HCT116 (cell line): ENCODE measurements at regions not wholly inside any gene's neighbourhood (a gene's known extent, or its start where the extent isn't known, plus 50 kb on each side); places are given as distances from the start of the nearest gene placed in this dataset.

Experiments
- ATAC-seq: fragments of 200-7000 bp; cut with Tn5 transposase; 2 replicates; pipeline ENCODE4 v1.9.1; 2020; ENCODE audit warnings: mild to moderate bottlenecking, moderate library complexity
- BruUV-seq: library from RNA; stranded (reverse); fragments of 400-500 nt; replicated peaks from 2 replicates; lab custom pipeline; 2021; lab: Mats Ljungman, UMichigan
- CTCF ChIA-PET: fragments of 300-600 bp; sonication (Branson Sonifier 250); formaldehyde crosslinking; loops from one replicate; lab custom pipeline; 2021; ENCODE audit warnings: antibody characterized with exemption; lab: Charles Lee
- POLR2A ChIA-PET: fragments of 300-600, 350-600 bp; sonication (Branson Sonifier 250); formaldehyde crosslinking; loops from one replicate; lab custom pipeline; 2021; ENCODE audit warnings: antibody characterized with exemption; lab: Charles Lee
- RAD21 ChIA-PET, 2 experiments: fragments of 300-600 bp; sonication (Branson Sonifier 250); formaldehyde crosslinking; loops; one replicate each; lab custom pipeline; 2023; ENCODE audit warnings: low total read pairs in 2 of 2; ENCODE audit not compliant: uncharacterized antibody in 2 of 2, unreplicated experiment in 2 of 2, low non-redundant PET in 1 of 2; lab: Charles Lee
- DNase-seq: peaks from one replicate; pipeline ENCODE4 v3.0.0-alpha.2; 2010; ENCODE audit warnings: low read depth, low spot score
- H2AFZ ChIP-seq: fragments of 200-600 bp; shearing (Covaris generic), sonication (generic); 2 replicates; pipeline ENCODE4 v1.6.1; 2017; ENCODE audit warnings: low read depth, mixed run types, mixed read lengths, antibody characterized with exemption, low read length; ENCODE audit not compliant: poor library complexity, severe bottlenecking
- H3K27ac ChIP-seq: 2 replicates; pipeline ENCODE4 v1.5.1; 2012; ENCODE audit warnings: low read depth, low read length
- H3K27me3 ChIP-seq: fragments of 200-600 bp; sonication (generic); 2 replicates; pipeline ENCODE4 v1.6.1; 2016; ENCODE audit warnings: mixed run types, low read length, mixed read lengths; ENCODE audit not compliant: insufficient read depth
- H3K36me3 ChIP-seq, 2 experiments: fragments of 200-500 bp in 1 of 2; fragments of 200-600 bp in 1 of 2; sonication (Bioruptor generic) in 1 of 2; sonication (generic) in 1 of 2; 2 replicates each; pipeline versions ENCODE4 v1.5.1 to v1.6.1; 2014 to 2016; ENCODE audit warnings: low read length in 2 of 2, inconsistent platforms in 1 of 2, mixed read lengths in 1 of 2, mixed run types in 1 of 2; ENCODE audit not compliant: insufficient read depth in 2 of 2, control insufficient read depth in 1 of 2
- H3K4me1 ChIP-seq, 2 experiments: fragments of 200-600 bp in 1 of 2; sonication (generic) in 1 of 2; 2 replicates each; pipeline versions ENCODE4 v1.5.1 to v1.6.1; 2012 to 2017; ENCODE audit warnings: low read length in 2 of 2, inconsistent platforms in 1 of 2, mild to moderate bottlenecking in 1 of 2, mixed read lengths in 1 of 2, mixed run types in 1 of 2, moderate library complexity in 1 of 2; ENCODE audit not compliant: insufficient read depth in 2 of 2, control insufficient read depth in 1 of 2
- H3K4me2 ChIP-seq: fragments of 200-600 bp; sonication (generic); 2 replicates; pipeline ENCODE4 v1.6.1; 2017; ENCODE audit warnings: mixed run types, low read length, mixed read lengths
- H3K4me3 ChIP-seq, 2 experiments: fragments of 200-600 bp in 1 of 2; sonication (generic) in 1 of 2; replicated peaks in 1 of 2; 2 replicates each; pipeline ENCODE4 v1.5.1; 2011 to 2016; ENCODE audit warnings: low read length in 2 of 2, control low read depth in 1 of 2, low read depth in 1 of 2, mild to moderate bottlenecking in 1 of 2, mixed read lengths in 1 of 2, mixed run types in 1 of 2
- H3K79me2 ChIP-seq: fragments of 200-600 bp; sonication (generic); 2 replicates; pipeline ENCODE4 v1.6.1; 2017; ENCODE audit warnings: mild to moderate bottlenecking, mixed run types, low read length, moderate library complexity, mixed read lengths; ENCODE audit not compliant: insufficient read depth
- H3K9ac ChIP-seq: fragments of 200-600 bp; sonication (generic); 2 replicates; pipeline ENCODE4 v1.6.1; 2016; ENCODE audit warnings: low read length, mixed read lengths
- H3K9me2 ChIP-seq: fragments of 200-600 bp; sonication (generic), shearing (Covaris generic); 2 replicates; pipeline ENCODE4 v1.6.1; 2017; ENCODE audit warnings: mixed run types, mild to moderate bottlenecking, moderate library complexity; ENCODE audit not compliant: insufficient read depth
- H3K9me3 ChIP-seq, 2 experiments: fragments of 200-500 bp in 1 of 2; fragments of 200-600 bp in 1 of 2; sonication (Bioruptor generic) in 1 of 2; sonication (generic) in 1 of 2; 2 replicates each; pipeline ENCODE4 v1.6.1; 2014 to 2017; ENCODE audit warnings: low read length in 2 of 2, mixed read lengths in 2 of 2, inconsistent platforms in 1 of 2, low read depth in 1 of 2, mild to moderate bottlenecking in 1 of 2, mixed run types in 1 of 2, moderate library complexity in 1 of 2; ENCODE audit not compliant: control insufficient read depth in 1 of 2, insufficient read depth in 1 of 2
- H4K20me1 ChIP-seq: fragments of 200-600 bp; sonication (generic), shearing (Covaris generic); 2 replicates; pipeline ENCODE4 v1.6.1; 2017; ENCODE audit warnings: mixed run types, mild to moderate bottlenecking, moderate library complexity; ENCODE audit not compliant: insufficient read depth
- ATF3 ChIP-seq: IDR thresholded peaks from 2 replicates; pipeline ENCODE4 v1.6.1; 2012
- CBX3 ChIP-seq: IDR thresholded peaks from 2 replicates; pipeline ENCODE4 v1.6.1; 2012; ENCODE audit warnings: low read depth
- CEBPB ChIP-seq: IDR thresholded peaks from 2 replicates; pipeline ENCODE4 v1.6.1; 2012; ENCODE audit warnings: low read depth
- CTCF ChIP-seq, 3 experiments: fragments of 200-600 bp in 1 of 3; sonication (generic) in 1 of 3; IDR thresholded peaks in 2 of 3; conservative IDR thresholded peaks in 1 of 3; 2 replicates each; pipeline ENCODE4 v1.5.1; 2012 to 2017; ENCODE audit warnings: low read depth in 2 of 3, low read length in 2 of 3, antibody characterized with exemption in 1 of 3, borderline replicate concordance in 1 of 3, control low read depth in 1 of 3, mild to moderate bottlenecking in 1 of 3, mixed read lengths in 1 of 3, mixed run types in 1 of 3, moderate library complexity in 1 of 3; ENCODE audit not compliant: insufficient read depth in 1 of 3
- EGR1 ChIP-seq: IDR thresholded peaks from 2 replicates; pipeline ENCODE4 v1.6.1; 2012; ENCODE audit warnings: low read depth
- ELF1 ChIP-seq: IDR thresholded peaks from 2 replicates; pipeline ENCODE4 v1.6.1; 2012; ENCODE audit warnings: low read depth, borderline replicate concordance
- EZH2phosphoT487 ChIP-seq: fragments of 200-600 bp; IDR thresholded peaks from 2 replicates; pipeline ENCODE4 v1.6.1; 2018; ENCODE audit warnings: antibody characterized with exemption, borderline replicate concordance
- FOSL1 ChIP-seq: IDR thresholded peaks from 2 replicates; pipeline ENCODE4 v1.6.1; 2012; ENCODE audit warnings: low read depth
- JUND ChIP-seq: IDR thresholded peaks from 2 replicates; pipeline ENCODE4 v1.6.1; 2012
- POLR2AphosphoS5 ChIP-seq: IDR thresholded peaks from 2 replicates; pipeline ENCODE4 v1.6.1; 2011; ENCODE audit warnings: mild to moderate bottlenecking, low read depth, low read length, moderate library complexity
- SIN3A ChIP-seq: IDR thresholded peaks from 2 replicates; pipeline ENCODE4 v1.6.1; 2012; ENCODE audit warnings: low read depth
- ZFX ChIP-seq: fragments of 450-650 bp; IDR thresholded peaks from 2 replicates; pipeline ENCODE4 v1.6.1; 2017
- intact Hi-C: fragments of 100-400 bp; cut with micrococcal nuclease; formaldehyde crosslinking; loops from 2 replicates; pipeline ENCODE4 v1.10.0; 2022
- TF ChIP-seq, protein P1 (sequence below): IDR thresholded peaks from 2 replicates; pipeline ENCODE4 v1.6.1; 2012; ENCODE audit warnings: low read depth

DNA sequence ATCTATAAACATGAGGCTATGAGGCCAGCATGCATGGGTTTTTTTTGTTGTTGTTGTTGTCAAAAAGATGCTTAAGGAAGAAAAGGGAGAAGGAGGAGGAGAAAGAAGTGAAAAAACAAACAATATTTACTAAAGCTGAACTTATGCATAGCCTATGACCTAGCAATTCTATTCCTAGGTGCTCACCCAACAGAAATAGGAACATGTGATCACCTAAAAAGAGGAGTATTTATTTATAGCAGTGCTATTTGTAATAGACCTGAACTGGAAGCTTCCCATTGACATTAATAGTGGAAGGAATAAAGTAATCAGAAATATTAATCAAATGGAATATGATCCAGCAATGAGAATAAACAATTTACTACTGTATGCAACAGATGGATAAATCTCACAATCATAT is 156.5 kb upstream of the OLIG3 start:
- Histone ChIP-seq H4K20me1 (no peaks in the 10 kb centered on the region), H2AFZ (no peak overlapping the region), H3K27me3 (no peaks in the 10 kb centered on the region), H3K4me3 (no peak overlapping the region), H3K9ac (no peak overlapping the region), H3K79me2 (no peaks in the 10 kb centered on the region), H3K4me2 (no peak overlapping the region), H3K36me3 (no peaks in the 10 kb centered on the region), H3K4me1 (no peaks in the 10 kb centered on the region), H3K9me2 (no peaks in the 10 kb centered on the region), H3K9me3 (no peaks in the 10 kb centered on the region; a peak in 1 of 4 replicates), H3K27ac (no peak overlapping the region)
- ATAC-seq: no peak
- ChIA-PET POLR2A (no interaction called here), CTCF (no interaction called here), RAD21 (no interaction called here)
- intact Hi-C loops: no loop called here
- TF ChIP-seq EGR1: no peak
- TF ChIP-seq ZFX: no peak
- no peak for TF ChIP-seq ATF3
- TF ChIP-seq CTCF (IDR thresholded peaks at IDR 0.05 in 2 of 3, conservative IDR thresholded peaks at IDR 0.05 in 1 of 3; ENCODE audit: borderline replicate concordance in 1 of 3, insufficient read depth in 1 of 3, low read depth in 2 of 3, low read length in 2 of 3): no peak
- TF ChIP-seq EZH2phosphoT487: no peak
- BruUV-seq: no TSS peak
- no peak for DNase-seq

- H3K4me3 ChIP-seq: no peak overlapping the region
- DNase-seq (no peak), ATAC-seq (no peak)
- H3K27me3 ChIP-seq: no peaks in the 10 kb centered on the region
- no peak overlapping the region for H3K9ac ChIP-seq
- H3K79me2 ChIP-seq: no peaks in the 10 kb centered on the region
- CTCF ChIA-PET: no interaction called here
- no peak overlapping the region for H2AFZ ChIP-seq
- no peak overlapping the region for H3K27ac ChIP-seq
- POLR2A ChIA-PET: no interaction called here
- H3K9me2 ChIP-seq: no peaks in the 10 kb centered on the region
- H4K20me1 ChIP-seq: no peaks in the 10 kb centered on the region
- RAD21 ChIA-PET: no interaction called here
- H3K36me3 ChIP-seq: no peaks in the 10 kb centered on the region
- H3K9me3 ChIP-seq: no peaks in the 10 kb centered on the region; a peak in 1 of 4 replicates
- BruUV-seq: no TSS peak
- H3K4me2 ChIP-seq: no peak overlapping the region
- H3K4me1 ChIP-seq: no peaks in the 10 kb centered on the region
- intact Hi-C loops: no loop called here
- TF ChIP-seq FOSL1 (no peak), CBX3 (no peak), ELF1 (no peak), JUND (no peak), SIN3A (no peak), CEBPB (no peak), ATF3 (no peak), POLR2AphosphoS5 (no peak), CTCF (IDR thresholded peaks at IDR 0.05 in 2 of 3, conservative IDR thresholded peaks at IDR 0.05 in 1 of 3; ENCODE audit: borderline replicate concordance in 1 of 3, insufficient read depth in 1 of 3, low read depth in 2 of 3, low read length in 2 of 3) (no peak)
- TF ChIP-seq, protein P1, sequence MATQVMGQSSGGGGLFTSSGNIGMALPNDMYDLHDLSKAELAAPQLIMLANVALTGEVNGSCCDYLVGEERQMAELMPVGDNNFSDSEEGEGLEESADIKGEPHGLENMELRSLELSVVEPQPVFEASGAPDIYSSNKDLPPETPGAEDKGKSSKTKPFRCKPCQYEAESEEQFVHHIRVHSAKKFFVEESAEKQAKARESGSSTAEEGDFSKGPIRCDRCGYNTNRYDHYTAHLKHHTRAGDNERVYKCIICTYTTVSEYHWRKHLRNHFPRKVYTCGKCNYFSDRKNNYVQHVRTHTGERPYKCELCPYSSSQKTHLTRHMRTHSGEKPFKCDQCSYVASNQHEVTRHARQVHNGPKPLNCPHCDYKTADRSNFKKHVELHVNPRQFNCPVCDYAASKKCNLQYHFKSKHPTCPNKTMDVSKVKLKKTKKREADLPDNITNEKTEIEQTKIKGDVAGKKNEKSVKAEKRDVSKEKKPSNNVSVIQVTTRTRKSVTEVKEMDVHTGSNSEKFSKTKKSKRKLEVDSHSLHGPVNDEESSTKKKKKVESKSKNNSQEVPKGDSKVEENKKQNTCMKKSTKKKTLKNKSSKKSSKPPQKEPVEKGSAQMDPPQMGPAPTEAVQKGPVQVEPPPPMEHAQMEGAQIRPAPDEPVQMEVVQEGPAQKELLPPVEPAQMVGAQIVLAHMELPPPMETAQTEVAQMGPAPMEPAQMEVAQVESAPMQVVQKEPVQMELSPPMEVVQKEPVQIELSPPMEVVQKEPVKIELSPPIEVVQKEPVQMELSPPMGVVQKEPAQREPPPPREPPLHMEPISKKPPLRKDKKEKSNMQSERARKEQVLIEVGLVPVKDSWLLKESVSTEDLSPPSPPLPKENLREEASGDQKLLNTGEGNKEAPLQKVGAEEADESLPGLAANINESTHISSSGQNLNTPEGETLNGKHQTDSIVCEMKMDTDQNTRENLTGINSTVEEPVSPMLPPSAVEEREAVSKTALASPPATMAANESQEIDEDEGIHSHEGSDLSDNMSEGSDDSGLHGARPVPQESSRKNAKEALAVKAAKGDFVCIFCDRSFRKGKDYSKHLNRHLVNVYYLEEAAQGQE: no peak
Measured at GRCh38 chr6:137651178-137651577, 157.0 kb upstream of the OLIG3 start.
